ENCODE measurements at regions not wholly inside any gene's neighbourhood (a gene's known extent, or its start where the extent isn't known, plus 50 kb on each side); places are given as distances from the start of the nearest gene placed in this dataset.
A peak's percentile ranks its signal among the peaks of the same experiment; 100 is the strongest.

DNA sequence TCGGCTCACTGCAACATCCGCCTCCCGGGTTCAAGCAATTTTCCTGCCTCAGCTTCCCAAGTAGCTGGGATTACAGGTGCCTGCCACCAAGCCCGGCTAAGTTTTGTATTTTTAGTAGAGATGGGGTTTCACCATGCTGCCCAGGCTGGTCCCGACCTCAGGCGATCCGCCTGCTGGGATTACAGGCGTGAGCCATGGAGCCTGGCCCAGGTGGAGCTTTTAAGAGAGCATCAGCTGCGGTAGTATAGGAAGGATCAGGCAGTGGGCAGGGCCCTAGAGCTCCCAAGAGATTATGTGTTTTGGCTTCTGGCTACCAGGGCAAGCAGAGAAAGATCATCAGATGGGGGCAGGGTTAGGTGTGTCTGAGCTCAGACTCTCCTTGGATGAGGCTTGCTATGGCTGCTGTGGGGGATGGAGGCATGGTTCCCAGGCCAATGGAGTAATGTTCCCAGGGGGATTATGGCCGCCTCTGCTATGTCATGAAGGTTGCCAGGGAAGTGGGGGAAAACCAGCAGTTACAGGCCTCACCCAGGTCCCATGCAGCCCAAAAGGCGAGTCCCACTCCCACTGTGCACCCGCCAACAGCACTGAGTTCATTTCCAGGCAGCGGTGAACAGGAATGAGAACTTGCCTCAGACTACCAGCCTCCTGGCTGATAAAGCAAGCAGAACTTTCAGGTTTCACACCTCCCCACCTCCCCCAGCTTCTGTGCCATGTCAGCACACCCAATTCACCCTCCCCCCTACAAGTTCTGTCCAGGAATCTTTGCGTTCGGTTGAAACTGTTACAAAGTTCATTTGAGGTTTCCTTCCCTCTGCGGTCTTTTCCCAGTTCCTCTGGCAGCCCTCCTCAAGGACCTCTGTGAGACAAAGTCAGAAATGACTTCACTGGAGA is 507.6 kb downstream of the SPATA31D1 start:
- DNase-seq (ENCODE audit: low read depth in 2 of 2) = no peak

DNA sequence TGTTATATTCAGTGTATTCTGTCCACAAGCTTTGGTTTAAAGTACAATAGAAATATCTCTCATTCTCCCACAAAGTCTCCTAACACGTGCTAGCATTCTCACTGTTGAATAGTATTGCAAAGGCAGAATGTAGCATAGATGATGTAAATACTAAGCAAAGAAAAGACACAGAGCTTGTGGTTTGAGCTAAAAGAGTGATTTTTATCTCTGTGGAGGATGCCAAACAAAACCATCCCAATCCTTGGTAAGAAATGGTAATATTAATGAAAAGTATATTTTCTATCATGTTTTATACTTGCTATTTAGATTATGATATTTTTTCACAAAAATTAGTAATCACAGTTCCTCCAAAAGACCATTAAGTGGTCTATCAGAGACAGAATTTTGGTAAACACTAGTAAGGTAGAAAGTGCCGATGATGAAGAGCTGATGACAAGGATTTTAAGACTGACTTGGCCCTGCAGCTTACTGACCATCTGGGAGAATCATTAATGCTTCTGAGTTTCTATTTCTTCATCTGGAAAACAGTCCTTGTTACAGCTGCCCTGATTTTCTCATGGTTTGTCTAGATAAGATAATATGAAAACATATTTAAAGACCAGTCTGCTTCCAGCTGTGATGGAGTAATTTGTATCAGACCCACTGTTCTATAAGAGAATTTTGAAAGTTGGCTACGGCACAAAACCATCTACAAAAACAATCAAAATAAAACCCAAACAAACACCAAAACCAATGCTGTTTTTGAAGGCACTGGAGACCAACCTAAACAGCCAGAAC is 510.2 kb downstream of the SPATA31D1 start:
- DNase-seq (ENCODE audit: low read depth in 2 of 2) = no peak

DNA sequence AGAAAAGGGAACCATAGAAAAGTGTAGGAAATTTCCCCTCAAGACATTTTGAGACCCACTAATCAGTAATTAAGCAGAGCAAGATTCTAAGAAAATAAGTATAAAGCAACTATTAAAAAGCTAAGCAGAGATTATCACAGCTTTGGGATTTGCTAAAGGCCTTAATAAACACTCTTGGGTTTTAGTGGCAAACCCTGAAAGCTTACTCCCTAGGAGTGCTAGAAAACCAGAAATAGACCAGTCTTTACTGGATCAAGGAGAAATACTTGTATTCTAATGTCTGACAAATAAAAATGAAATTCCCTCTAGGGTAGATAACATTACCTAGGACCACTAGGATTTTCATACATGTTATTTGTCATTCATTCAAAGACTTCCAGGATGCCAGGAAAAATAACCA is 510.8 kb downstream of the SPATA31D1 start:
- DNase-seq (ENCODE audit: low read depth in 2 of 2) = no peak

DNA sequence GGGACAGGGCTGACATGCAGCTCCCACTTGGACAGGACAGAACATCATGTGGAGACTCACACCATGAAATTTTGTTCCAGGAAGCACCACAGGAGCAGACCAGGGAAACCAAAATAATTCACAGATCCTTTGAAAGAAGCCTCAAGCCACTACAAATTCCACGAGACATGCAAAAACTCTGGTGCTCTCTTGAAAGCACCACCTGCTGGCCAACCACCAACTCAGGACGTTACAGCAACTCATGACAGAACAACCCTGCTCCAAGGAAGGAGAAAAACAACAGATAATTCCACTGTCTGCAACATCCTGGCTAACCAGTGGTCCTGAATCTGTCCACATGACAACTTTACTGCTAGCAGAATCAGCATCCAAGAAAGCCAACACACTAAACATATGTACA is 516.0 kb downstream of the SPATA31D1 start:
- DNase-seq (ENCODE audit: low read depth in 2 of 2) = no peak

DNA sequence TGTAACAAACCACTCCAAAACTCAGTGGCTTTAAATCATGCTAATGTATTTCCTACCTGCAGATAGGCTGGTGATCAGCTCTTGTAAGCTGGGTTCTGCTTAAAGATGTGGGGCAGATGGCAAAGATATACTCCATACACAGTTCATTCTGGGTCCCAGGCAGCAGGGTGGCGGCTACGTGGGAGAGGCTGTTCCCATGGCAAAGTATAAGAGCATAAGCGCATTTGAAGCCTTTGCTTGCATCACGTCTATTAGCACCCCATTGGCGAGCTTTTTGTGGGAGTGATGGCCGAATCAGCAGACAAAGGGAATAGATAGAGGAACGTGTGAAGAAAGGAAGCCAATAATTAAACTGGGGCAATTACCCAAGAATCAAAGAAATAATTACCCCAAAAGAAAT is 523.1 kb downstream of the SPATA31D1 start:
- no peak for DNase-seq (ENCODE audit: low read depth in 2 of 2)

DNA sequence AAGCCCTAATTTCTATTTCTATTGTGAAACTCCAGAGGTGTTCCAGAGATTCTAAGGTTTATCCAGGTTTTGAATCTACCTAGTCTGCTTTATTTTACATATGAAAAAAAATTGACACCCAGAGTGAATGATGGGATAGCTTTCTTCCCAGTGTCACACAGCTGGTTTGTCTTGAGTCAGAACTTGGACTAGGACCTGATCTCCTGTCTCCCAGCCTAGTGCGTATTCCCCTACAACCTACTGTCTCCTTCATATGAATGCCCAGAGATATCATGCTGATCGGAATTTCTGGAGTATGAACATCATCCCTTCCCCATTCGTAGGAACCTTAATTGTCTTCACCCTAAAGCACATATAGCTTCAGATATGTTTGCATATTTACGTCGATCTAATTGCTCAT is 524.2 kb downstream of the SPATA31D1 start:
- no peak for DNase-seq (ENCODE audit: low read depth in 2 of 2)

DNA sequence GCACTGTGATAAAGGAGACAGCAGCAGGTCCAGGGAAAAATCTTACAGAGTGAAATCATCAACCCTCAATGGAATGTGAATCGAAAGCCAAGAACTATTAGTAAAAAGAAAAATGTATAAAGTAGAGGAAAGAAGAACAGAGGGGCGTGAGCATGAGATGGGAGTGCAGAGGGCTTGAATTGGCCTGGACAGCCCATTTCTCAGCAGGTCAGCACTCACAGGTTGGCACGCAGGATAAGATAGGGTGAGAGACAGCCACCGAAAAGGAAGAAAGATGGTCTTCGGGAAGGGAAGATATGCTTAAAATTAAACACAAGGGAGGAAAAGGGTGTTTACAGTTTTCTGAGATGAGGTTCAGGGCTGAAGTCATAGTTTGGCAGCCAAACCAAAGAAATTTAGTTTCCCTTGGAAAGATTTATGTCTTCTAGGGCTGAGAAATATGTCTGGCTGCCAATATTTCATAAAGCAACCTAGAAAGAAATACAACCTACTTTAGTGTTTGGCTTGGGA is 524.7 kb downstream of the SPATA31D1 start:
- DNase-seq (ENCODE audit: low read depth in 2 of 2) = peak in 1 of 2 experiments; percentile 33

DNA sequence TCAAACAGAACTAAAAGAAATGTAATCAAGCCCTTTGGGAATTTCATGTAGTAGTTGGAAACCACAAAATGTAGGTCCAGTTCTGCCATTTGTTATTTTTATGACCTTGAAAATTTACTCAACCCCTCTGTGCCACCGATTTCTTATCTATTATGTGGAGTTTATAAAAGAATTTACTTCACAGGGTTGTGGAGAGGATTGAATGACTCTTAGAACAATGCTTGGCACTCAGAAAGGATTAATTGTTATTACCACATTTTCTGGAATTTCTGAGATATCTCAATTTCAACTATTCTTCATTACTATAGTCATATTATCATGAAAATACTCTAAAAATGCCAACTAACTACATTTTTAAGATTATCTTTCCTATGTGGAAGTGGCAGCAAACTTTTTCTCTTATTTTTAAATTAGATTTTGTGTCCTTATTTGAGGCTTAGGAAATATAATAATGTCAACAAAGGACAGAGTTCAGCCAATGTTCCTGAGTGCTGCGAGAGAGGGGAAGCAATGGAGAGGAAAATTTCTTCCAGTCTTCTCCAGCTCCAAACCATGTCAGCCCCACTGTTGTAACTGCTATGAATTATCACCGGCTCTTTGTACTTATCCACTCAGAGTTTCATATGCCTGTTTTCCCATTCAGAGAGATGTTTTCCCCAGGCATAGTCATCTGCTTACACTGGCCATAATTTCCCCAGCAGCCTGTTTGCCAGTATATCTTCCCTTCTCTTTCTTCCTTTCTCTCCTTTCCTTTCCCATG is 525.6 kb downstream of the SPATA31D1 start:
- DNase-seq (ENCODE audit: low read depth in 2 of 2) = no peak

DNA sequence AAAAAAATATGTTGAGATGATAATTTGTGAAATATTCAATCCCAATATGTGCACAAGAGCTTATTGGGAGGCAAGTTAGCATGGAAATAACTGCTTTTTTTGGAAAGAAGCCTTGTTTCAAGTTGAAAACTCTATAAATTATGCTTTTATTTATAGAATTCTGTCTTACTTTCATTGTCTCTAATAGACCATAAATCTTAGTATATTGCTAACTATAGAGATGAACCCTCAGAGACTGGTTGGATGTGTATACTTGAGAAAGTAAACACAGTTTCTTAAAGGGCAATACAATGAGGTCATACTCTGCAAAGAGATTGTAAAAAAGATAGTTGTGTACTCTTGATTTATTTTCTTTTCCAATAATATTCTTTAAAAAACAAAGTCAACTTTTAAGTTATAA is 530.3 kb downstream of the SPATA31D1 start:
- no peak for DNase-seq (ENCODE audit: low read depth in 2 of 2)

DNA sequence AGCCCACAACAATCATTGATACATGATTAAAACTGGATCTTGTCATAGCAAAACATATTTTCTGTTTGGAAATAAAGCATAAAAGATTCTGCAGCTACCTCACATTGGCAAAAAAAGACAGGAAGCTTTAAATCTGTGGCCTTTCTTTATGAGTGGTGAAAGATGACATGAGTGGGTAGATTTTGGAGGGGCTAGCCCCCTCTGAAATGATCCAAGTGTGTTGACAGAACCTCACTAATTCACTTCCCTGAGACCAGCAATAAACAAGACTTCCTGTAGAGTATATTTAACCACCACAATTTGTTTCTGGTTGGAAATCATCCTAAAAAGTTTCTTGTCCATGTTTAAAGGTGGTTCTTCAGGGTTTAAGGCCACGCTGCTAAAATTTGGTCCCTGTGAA is 530.8 kb downstream of the SPATA31D1 start:
- DNase-seq (ENCODE audit: low read depth in 2 of 2) = no peak

DNA sequence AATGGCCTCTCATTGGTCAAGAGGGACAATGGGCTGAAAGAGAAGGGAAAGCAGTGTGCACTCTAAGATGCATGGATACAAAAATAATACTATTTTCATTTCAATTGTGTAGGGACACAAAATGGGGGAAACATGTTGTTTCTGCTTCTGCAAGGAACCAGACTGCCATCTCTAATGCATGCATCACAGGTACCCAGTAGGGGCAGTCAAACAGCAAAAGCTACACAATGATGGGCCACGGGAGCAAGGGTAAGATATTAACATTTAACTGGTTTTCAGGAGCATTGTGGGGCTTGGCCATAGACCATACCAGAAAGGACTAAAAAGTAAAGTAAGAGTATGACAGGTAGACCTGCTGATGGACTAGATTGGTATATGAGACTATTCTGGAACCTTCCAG is 535.8 kb downstream of the SPATA31D1 start:
- no peak for DNase-seq (ENCODE audit: low read depth in 2 of 2)

DNA sequence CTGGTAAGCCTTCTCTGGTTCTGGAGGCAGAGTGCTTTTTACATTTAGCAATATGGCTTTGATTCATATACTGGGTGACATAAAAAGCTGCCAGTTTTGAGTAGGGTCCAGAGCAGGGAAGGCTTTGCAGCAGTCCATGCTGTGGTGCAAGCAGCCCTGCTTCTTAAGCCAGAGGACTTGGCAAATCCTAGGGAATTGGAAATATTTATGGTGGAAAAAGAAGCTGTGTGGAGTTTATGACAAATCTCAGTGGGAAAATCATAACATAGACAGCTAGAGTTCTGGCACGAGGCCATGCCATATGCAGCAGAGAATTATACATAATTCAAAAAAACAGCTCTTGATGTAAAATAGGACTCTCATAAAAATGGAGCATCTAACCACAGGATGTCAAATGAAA is 536.4 kb downstream of the RASEF start:
- DNase-seq (ENCODE audit: low read depth in 2 of 2) = no peak

DNA sequence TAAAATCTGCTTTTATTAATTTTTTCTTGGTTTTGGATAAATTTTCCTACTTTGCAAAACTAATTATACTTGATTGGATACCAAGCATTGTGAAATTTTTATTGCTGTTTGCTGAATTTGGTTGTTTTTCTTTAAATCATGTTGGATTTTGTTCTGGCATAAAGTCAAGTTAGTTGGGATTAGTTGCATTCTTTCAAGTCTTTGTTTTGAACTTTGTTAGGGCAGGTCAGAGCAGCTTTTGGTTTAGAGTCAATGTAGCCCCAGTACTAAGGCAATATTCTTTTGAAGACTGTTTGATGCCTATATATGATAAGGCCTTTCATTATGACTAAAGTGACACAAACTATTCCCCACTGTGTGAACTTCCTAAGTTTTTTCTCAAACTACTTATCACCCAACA is 531.1 kb downstream of the RASEF start:
- DNase-seq (ENCODE audit: low read depth in 2 of 2) = no peak

DNA sequence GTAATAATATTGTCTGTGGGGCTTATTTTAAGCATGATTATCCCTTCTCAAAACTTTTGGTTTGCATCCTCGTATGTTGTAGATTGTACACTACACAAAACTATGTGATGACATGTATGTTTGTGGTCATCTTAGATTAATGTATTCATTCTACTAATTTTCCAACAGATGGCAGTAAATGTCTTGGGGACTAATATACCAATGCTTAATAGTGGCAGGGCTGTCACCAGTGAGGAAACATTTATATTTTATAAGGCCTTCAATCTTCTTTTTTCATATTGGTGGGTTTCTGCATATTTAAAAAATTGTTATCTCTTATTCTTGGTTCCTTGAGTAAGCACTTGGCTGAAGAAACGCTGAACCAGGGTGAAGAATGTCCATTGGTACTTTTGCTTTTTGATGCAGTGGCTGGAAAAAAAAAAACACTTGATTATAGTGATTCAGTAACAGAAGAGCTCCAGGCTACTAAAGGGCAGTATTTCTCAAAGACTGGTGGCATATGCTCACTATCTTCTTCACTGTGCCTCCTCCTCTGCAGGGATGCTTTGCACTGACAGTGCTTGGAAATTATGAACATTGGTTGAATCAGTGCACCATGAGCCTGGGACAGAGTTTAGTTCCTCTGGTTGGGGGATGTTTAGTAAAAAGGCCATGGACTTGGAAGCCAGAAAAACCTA is 530.3 kb downstream of the RASEF start:
- DNase-seq (ENCODE audit: low read depth in 2 of 2) = no peak

DNA sequence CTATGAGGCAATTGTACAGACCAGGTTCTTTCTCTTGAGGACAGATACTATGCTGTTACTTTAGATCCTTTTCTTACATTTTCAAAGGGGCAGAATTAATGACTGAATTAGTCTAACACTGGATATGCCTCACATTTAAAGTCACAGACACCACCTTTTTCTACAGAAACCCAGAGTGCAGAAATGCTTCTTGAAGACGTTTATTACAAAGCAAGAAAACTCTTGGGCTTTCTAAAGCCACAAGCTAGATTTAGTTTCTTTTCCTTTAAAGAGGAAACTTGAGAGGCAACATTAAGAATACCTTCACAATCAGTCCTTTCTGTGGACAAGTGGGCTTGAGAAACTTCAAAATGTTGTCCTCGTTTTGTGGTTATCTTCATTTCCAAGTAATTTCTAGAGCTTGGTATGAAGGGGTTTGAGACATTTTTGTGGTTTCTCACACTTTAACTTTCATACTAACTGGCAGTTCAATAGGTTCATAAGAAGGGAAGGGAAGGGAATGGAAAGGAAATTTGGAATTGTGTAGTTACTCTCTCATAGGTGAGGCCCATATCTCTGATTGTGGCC is 527.4 kb downstream of the RASEF start:
- no peak for DNase-seq (ENCODE audit: low read depth in 2 of 2)

DNA sequence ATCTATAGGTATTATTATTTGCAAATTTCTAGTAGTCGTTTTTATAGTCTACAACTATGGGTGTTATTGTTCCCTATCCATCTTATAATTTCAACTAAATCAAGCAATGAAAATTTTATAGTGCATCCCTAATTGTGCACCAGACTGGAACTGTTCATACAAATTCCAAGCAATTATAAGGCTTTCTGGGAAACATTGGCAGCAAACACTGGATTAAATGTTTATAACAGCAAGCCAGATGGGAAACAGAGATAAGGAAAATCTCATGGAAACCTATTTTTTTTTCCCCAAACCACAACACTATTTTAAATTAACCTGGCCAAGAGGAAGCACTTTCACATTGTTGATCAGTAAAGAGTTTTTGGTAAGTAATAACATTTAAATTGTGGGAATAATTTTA is 524.3 kb downstream of the RASEF start:
- no peak for DNase-seq (ENCODE audit: low read depth in 2 of 2)

DNA sequence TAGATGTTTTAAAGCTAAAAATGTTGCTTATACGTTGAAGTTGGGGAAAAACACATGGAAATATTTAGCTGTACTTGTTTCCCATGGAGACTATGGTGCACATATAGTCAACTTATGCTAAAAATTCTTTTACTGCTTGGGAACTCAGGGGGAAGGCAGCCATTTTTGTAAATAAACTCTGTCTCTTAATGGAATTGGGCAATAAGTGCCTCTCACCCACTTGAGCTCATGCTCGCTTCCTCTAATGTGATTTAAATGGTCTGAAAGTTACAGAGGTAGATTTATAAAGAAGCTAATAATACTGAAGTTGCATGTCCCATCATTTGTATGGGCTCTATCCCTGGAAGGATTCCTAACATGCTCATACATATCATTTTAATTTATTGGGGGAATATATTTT is 523.8 kb downstream of the RASEF start:
- no peak for DNase-seq (ENCODE audit: low read depth in 2 of 2)

DNA sequence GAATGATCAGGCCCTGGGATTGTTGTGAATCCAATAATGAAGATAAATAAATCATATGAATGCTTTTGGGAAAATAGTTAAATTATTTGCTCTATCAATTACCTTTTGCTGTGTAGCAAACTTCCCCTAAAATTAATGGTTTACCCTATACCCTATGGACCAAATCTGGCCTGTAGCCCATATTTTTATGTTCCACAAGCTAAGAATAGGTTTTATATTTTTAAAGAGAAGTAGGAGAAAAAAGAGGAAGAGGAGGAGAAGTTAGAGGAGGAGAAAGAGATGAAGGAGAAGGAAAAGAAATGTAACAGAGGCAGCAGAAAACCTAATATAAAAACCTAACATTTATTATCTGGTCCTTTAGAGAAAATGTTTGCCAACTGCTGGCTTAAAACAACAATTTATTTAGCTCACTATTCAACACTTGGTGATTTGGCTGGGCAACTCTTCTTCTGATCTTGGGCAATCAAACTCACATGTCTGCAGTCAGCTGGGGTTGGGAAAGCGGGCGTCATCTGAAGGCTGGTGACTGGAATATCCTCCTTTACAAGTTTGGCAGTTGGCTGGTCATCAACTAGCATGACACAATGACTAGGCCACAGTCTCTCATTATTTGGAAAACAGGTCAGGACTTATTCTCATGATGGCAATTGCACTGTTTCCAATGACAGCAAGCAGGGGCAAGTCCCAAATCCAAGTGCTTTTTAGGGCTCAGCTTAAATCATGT is 522.9 kb downstream of the RASEF start:
- DNase-seq (ENCODE audit: low read depth in 2 of 2) = no peak

DNA sequence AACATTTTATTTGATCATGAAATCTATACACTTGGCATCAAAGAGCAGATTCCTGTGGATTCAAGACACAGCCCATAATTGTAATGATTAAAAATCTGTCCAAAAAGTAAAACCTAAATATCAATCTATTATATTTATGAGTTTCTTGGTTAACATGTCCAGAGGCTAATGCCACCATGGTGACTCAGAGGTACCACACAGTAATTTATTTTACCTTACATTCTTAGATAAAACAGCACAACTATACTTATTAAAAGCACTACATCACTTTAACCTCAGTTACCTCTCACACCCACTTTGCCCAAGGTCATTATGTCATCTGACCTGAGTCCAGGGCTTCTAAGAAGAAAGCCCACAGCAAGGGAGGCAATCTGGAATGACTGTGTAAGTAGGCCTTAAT is 519.2 kb downstream of the RASEF start:
- DNase-seq (ENCODE audit: low read depth in 2 of 2) = no peak

DNA sequence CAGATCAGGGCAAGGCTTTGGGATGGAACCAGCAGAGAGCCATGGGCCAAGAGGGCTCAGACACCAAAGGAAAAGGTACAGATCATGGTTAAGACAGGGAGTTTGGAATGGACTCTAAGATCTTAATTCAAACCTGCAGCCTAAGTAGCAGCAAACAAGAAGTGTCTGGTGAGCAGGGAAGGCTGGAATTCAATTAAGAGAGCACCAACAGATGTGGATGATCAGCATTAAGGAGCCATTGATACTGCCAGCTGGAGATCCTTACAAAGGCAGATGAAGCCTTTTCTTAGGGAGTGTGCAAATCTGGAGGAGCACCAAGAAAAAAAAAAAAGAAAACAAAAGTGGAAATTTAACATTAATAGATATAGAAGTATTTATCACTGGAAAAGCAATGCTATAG is 516.8 kb downstream of the RASEF start:
- no peak for DNase-seq (ENCODE audit: low read depth in 2 of 2)

DNA sequence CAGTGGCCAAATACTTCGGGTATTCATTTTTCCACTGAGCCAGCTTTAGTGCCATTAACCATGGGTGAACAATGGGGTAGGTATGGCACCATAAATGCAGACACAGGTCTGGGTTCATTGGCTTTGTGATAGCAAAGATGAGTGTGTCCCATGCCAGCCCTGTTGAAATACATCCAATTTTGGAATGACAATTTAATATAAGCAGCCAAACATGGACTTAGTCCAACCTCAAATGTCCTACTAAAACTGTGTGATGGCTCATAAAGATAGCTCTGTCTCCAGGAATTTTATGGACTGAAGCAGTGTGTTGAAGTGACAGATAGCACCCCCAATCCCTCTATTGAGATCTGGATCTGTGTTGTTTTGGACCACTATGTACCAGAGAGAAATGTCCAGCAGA is 514.9 kb downstream of the RASEF start:
- no peak for DNase-seq (ENCODE audit: low read depth in 2 of 2)

Data from fibroblast of skin of left quadriceps (primary cell).